ENCODE measurements at regions not wholly inside any gene's neighbourhood (a gene's known extent, or its start where the extent isn't known, plus 50 kb on each side); places are given as distances from the start of the nearest gene placed in this dataset.

- no peak for DNase-seq
- in situ Hi-C loops (cut with MboI; ENCODE audit: low pct_ligation_motif_present in 1 of 4, low pct_unique_long_range_greater_than_20kb in 1 of 4, low sequenced_read_pairs in 3 of 4) = no loop called here
- no peak overlapping the region for H3K4me3 ChIP-seq
- H3K4me1 ChIP-seq = no peaks in the 10 kb centered on the region
- no peaks in the 10 kb centered on the region for H3K36me3 ChIP-seq
- H3K27ac ChIP-seq = no peak overlapping the region
- H3K27me3 ChIP-seq = no peaks in the 10 kb centered on the region
- H3K9me3 ChIP-seq = no peaks in the 10 kb centered on the region
- intact Hi-C loops (cut with DNase I; ENCODE audit: low total_unique reads) = no loop called here
- no peak for TF ChIP-seq CTCF (IDR thresholded peaks at IDR 0.05)
- no peak for TF ChIP-seq EP300 (IDR thresholded peaks at IDR 0.05; ENCODE audit: low read depth)
- TF ChIP-seq POLR2AphosphoS5 (IDR thresholded peaks at IDR 0.05) = no peak
- TF ChIP-seq POLR2A (IDR thresholded peaks at IDR 0.05) = no peak
Observed at GRCh38 chr13:37187621-37188020, 82.2 kb upstream of the CSNK1A1L start.

GRCh38 chr13:37187105-37187504, 81.6 kb upstream of the CSNK1A1L start:
- TF ChIP-seq EP300 (IDR thresholded peaks at IDR 0.05; ENCODE audit: low read depth) (no peak), CTCF (IDR thresholded peaks at IDR 0.05) (no peak), POLR2A (IDR thresholded peaks at IDR 0.05) (no peak), POLR2AphosphoS5 (IDR thresholded peaks at IDR 0.05) (no peak)
- in situ Hi-C loops (cut with MboI; ENCODE audit: low pct_ligation_motif_present in 1 of 4, low pct_unique_long_range_greater_than_20kb in 1 of 4, low sequenced_read_pairs in 3 of 4) = no loop called here
- intact Hi-C loops (cut with DNase I; ENCODE audit: low total_unique reads) = no loop called here
- H3K4me3 ChIP-seq = no peak overlapping the region
- DNase-seq = no peak
- WGBS, 2 donors (ENCODE audit: low coverage in 1 of 2) = 85 to 100% methylated on average over 1 to 2 of the region's 2 CpGs
- no peaks in the 10 kb centered on the region for H3K9me3 ChIP-seq
- H3K4me1 ChIP-seq = no peaks in the 10 kb centered on the region
- no peaks in the 10 kb centered on the region for H3K36me3 ChIP-seq
- no peak overlapping the region for H3K27ac ChIP-seq
- H3K27me3 ChIP-seq = no peaks in the 10 kb centered on the region

- intact Hi-C loops (cut with DNase I; ENCODE audit: low total_unique reads) = no loop called here
- no peaks in the 10 kb centered on the region for H3K27me3 ChIP-seq
- no peaks in the 10 kb centered on the region for H3K9me3 ChIP-seq
- no peak overlapping the region for H3K4me3 ChIP-seq
- H3K4me1 ChIP-seq = peaks cover 0 to 3% (median 0%) of the 10 kb centered on the region in 4 donors
- no peak for DNase-seq
- H3K36me3 ChIP-seq = no peaks in the 10 kb centered on the region
- H3K27ac ChIP-seq = no peak overlapping the region
- no peak for TF ChIP-seq POLR2A (IDR thresholded peaks at IDR 0.05)
- TF ChIP-seq POLR2AphosphoS5 (IDR thresholded peaks at IDR 0.05) = no peak
- TF ChIP-seq EP300 (IDR thresholded peaks at IDR 0.05; ENCODE audit: low read depth) = no peak
- TF ChIP-seq CTCF (IDR thresholded peaks at IDR 0.05) = no peak
- in situ Hi-C loops (cut with MboI; ENCODE audit: low pct_ligation_motif_present in 1 of 4, low pct_unique_long_range_greater_than_20kb in 1 of 4, low sequenced_read_pairs in 3 of 4) = no loop called here
Observed at GRCh38 chr13:37181620-37182019, 76.2 kb upstream of the CSNK1A1L start.

GRCh38 chr13:37179645-37180044, 74.2 kb upstream of the CSNK1A1L start:
- Histone ChIP-seq H3K27ac (no peak overlapping the region), H3K4me3 (no peak overlapping the region), H3K27me3 (no peaks in the 10 kb centered on the region), H3K9me3 (no peaks in the 10 kb centered on the region), H3K4me1 (peaks cover 0 to 14% (median 0%) of the 10 kb centered on the region in 4 donors), H3K36me3 (no peaks in the 10 kb centered on the region)
- DNase-seq = no peak
- intact Hi-C loops (cut with DNase I; ENCODE audit: low total_unique reads) (no loop called here), in situ Hi-C loops (cut with MboI; ENCODE audit: low pct_ligation_motif_present in 1 of 4, low pct_unique_long_range_greater_than_20kb in 1 of 4, low sequenced_read_pairs in 3 of 4) (no loop called here)
- 83 to 97% methylated on average over 4 of the region's 4 CpGs for WGBS, 2 donors (ENCODE audit: low coverage in 1 of 2)
- no peak for TF ChIP-seq CTCF (IDR thresholded peaks at IDR 0.05)
- TF ChIP-seq POLR2AphosphoS5 (IDR thresholded peaks at IDR 0.05) = no peak
- TF ChIP-seq POLR2A (IDR thresholded peaks at IDR 0.05) = no peak
- no peak for TF ChIP-seq EP300 (IDR thresholded peaks at IDR 0.05; ENCODE audit: low read depth)
